ENCODE measurements at regions not wholly inside any gene's neighbourhood (a gene's known extent, or its start where the extent isn't known, plus 50 kb on each side); places are given as distances from the start of the nearest gene placed in this dataset.

DNA sequence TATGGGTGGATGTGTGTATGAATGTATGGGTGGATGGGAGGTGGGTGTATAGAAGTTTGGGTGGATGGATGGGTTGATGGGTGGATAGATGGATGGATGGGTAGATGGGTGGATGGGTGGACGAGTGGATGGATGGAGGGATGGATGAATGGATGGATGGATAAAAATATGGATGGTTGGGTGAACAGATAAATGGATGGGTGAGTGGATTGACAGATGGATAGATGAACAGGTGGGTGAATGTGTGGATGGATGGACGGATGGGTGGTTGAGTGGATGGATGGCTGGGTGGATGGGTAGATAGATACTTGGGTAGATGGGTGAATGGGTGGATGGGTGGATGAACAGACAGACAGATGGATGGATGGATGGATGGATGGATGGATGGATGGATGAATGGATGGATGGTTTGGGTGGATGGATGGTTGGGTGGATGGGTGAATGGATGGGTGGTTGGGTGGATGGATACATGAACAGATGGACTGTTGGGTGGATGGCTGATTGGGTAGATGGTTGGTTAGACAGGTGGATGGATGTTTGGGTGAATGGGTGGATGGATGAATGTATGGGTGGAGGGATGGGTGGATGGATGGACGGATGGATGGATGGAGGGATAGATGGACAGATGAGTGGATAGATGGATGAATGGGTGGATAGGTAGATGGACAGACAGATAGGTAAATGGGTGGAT, 166.8 kb downstream of the IRX2 start:
- no peak for TF ChIP-seq CTCF (IDR thresholded peaks at IDR 0.05)
- TF ChIP-seq POLR2A (IDR thresholded peaks at IDR 0.05) = no peak

Data from body of pancreas (tissue), 4 donors.